Suprapubic skin (tissue), 4 donors: ENCODE measurements at regions not wholly inside any gene's neighbourhood (a gene's known extent, or its start where the extent isn't known, plus 50 kb on each side); places are given as distances from the start of the nearest gene placed in this dataset.
A peak's percentile ranks its signal among the peaks of the same experiment; 100 is the strongest.
"Not testable (repeated sequence)": the region's sequence is repeated elsewhere in the genome, so short reads cannot be mapped to it uniquely, and the experiment has no call there.

ENCODE experiments used
- DNase-seq, 2 donors: peaks; one replicate each; pipeline ENCODE4 v3.0.0-alpha.2; 2019; ENCODE audit warnings: low spot score in 2 of 2
- H3K27ac ChIP-seq: fragments of 200-600 bp; sonication (generic); one replicate; pipeline ENCODE4 v1.5.1; 2019
- H3K27me3 ChIP-seq: fragments of 200-600 bp; sonication (generic); one replicate; pipeline ENCODE4 v1.5.1; 2019
- H3K36me3 ChIP-seq: fragments of 200-600 bp; sonication (generic); one replicate; pipeline ENCODE4 v1.5.1; 2019
- H3K4me1 ChIP-seq: fragments of 200-600 bp; sonication (generic); one replicate; pipeline ENCODE4 v1.5.1; 2019
- H3K4me3 ChIP-seq: fragments of 200-600 bp; sonication (generic); one replicate; pipeline ENCODE4 v1.5.1; 2019; ENCODE audit warnings: mild to moderate bottlenecking
- H3K9me3 ChIP-seq: fragments of 200-600 bp; sonication (generic); one replicate; pipeline ENCODE4 v1.5.1; 2019
- EP300 ChIP-seq: sonication (generic); formaldehyde crosslinking; IDR thresholded peaks from one replicate; pipeline ENCODE4 v1.6.1; 2017; ENCODE audit warnings: antibody characterized with exemption
- POLR2A ChIP-seq, 2 donors: fragments of 450-650 bp; IDR thresholded peaks; one replicate each; pipeline ENCODE4 v1.6.1; 2017; ENCODE audit warnings: antibody characterized with exemption in 2 of 2, mild to moderate bottlenecking in 2 of 2, moderate library complexity in 2 of 2
- POLR2AphosphoS5 ChIP-seq, 3 donors: sonication (generic); formaldehyde crosslinking; IDR thresholded peaks; one replicate each; pipeline ENCODE4 v1.6.1; 2017; ENCODE audit warnings: antibody characterized with exemption in 3 of 3
- WGBS: methylation state at CpG from one replicate; pipeline ENCODE4 v1.1.5; 2018; 5-methylcytosine and 5-hydroxymethylcytosine counted together
- TF ChIP-seq, protein P1 (sequence below), 2 donors: fragments of 200-600 bp in 1 of 2; fragments of 450-650 bp in 1 of 2; sonication (generic) in 1 of 2; IDR thresholded peaks; one replicate each; pipeline ENCODE4 v1.5.1; 2016 to 2019; ENCODE audit warnings: antibody characterized with exemption in 2 of 2, mild to moderate bottlenecking in 1 of 2, moderate library complexity in 1 of 2

GRCh38 chrX:4560192-4560591 lies 846.7 kb upstream of the PRKX start:
- no peaks in the 10 kb centered on the region for H3K36me3 ChIP-seq
- H3K9me3 ChIP-seq, result no peaks in the 10 kb centered on the region
- H3K4me3 ChIP-seq, result no peak overlapping the region
- TF ChIP-seq EP300 (no peak), POLR2AphosphoS5 (IDR thresholded peaks at IDR 0.05) (no peak), POLR2A (IDR thresholded peaks at IDR 0.05) (no peak)
- TF ChIP-seq, protein P1, sequence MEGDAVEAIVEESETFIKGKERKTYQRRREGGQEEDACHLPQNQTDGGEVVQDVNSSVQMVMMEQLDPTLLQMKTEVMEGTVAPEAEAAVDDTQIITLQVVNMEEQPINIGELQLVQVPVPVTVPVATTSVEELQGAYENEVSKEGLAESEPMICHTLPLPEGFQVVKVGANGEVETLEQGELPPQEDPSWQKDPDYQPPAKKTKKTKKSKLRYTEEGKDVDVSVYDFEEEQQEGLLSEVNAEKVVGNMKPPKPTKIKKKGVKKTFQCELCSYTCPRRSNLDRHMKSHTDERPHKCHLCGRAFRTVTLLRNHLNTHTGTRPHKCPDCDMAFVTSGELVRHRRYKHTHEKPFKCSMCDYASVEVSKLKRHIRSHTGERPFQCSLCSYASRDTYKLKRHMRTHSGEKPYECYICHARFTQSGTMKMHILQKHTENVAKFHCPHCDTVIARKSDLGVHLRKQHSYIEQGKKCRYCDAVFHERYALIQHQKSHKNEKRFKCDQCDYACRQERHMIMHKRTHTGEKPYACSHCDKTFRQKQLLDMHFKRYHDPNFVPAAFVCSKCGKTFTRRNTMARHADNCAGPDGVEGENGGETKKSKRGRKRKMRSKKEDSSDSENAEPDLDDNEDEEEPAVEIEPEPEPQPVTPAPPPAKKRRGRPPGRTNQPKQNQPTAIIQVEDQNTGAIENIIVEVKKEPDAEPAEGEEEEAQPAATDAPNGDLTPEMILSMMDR (IDR thresholded peaks at IDR 0.05), result no peak
- DNase-seq, result no peak
- H3K4me1 ChIP-seq, result no peaks in the 10 kb centered on the region
- no peaks in the 10 kb centered on the region for H3K27me3 ChIP-seq
- H3K27ac ChIP-seq, result no peak overlapping the region
- 68% methylated on average over 4 of the region's 4 CpGs for WGBS

GRCh38 chrX:4550018-4550417 lies 836.6 kb upstream of the PRKX start:
- Histone ChIP-seq H3K27ac (no peak overlapping the region), H3K27me3 (no peaks in the 10 kb centered on the region), H3K4me3 (no peak overlapping the region), H3K4me1 (no peaks in the 10 kb centered on the region), H3K36me3 (no peaks in the 10 kb centered on the region), H3K9me3 (no peaks in the 10 kb centered on the region)
- WGBS, result 60% methylated on average over 1 of the region's 3 CpGs
- DNase-seq, result no peak
- TF ChIP-seq, protein P1 (IDR thresholded peaks at IDR 0.05), result no peak
- TF ChIP-seq POLR2AphosphoS5 (IDR thresholded peaks at IDR 0.05) (no peak), POLR2A (IDR thresholded peaks at IDR 0.05) (no peak)

- no peaks in the 10 kb centered on the region for H3K36me3 ChIP-seq
- no peak overlapping the region for H3K27ac ChIP-seq
- TF ChIP-seq POLR2A (IDR thresholded peaks at IDR 0.05), result no peak
- TF ChIP-seq, protein P1 (IDR thresholded peaks at IDR 0.05), result peak; percentile 53 to 58
- TF ChIP-seq POLR2AphosphoS5 (IDR thresholded peaks at IDR 0.05), result no peak
- no peak for TF ChIP-seq EP300
- H3K4me3 ChIP-seq, result no peak overlapping the region
- no peaks in the 10 kb centered on the region for H3K27me3 ChIP-seq
- no peaks in the 10 kb centered on the region for H3K4me1 ChIP-seq
- WGBS, result 48% methylated on average over 13 of the region's 13 CpGs
- H3K9me3 ChIP-seq, result no peaks in the 10 kb centered on the region
- DNase-seq, result no peak
Observed at GRCh38 chrX:4547213-4547836, 833.9 kb upstream of the PRKX start.

- 70% methylated on average over 5 of the region's 5 CpGs for WGBS
- H3K9me3 ChIP-seq, H3K27me3 ChIP-seq, H3K4me1 ChIP-seq, H3K4me3 ChIP-seq, H3K36me3 ChIP-seq, DNase-seq, H3K27ac ChIP-seq: not testable (repeated sequence)
Observed at GRCh38 chrX:4546178-4546577, 832.7 kb upstream of the PRKX start.

DNA sequence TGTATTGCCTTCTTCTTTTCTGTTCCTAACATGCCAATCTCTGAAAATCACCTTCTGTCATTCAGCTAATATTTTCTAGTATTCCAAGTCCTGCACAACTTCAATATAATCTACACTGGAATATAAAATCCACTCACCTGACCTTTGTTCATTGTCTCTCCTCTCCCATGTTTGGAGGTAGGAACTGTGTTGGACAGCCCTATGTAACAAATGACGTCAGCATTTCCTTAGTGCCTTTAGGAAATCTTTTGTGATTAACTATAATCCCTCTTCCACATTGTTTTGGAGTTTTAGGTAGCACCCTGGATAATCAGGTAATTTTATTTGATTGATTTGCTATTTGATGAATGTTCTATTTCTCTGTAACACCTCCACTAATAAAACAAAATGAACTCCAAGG lies 814.8 kb upstream of the PRKX start:
- H3K27ac ChIP-seq, result no peak overlapping the region
- TF ChIP-seq EP300 (no peak), POLR2A (IDR thresholded peaks at IDR 0.05) (no peak), POLR2AphosphoS5 (IDR thresholded peaks at IDR 0.05) (no peak)
- TF ChIP-seq, protein P1 (IDR thresholded peaks at IDR 0.05), result no peak
- WGBS, result 75% methylated on average over 1 of the region's 1 CpG

DNA sequence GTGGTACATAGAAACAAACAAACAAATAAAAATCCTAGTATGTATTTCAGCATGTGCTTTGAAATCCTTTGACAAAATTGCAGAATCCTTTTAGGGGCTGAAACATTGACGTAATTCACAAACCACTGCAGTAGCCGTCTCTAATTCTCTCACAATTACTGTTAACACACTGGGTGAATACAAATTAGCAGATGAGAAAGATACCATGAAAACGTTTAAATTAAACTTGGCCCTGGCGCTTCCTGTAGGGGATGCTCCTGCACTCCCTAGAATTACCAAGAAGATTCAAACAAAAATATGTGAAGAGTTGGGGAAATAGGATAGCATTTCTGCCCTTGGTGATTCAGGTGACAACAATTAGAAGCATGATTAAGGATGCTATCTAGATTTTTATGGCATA lies 772.5 kb upstream of the PRKX start:
- Histone ChIP-seq H3K9me3 (no peaks in the 10 kb centered on the region), H3K27ac (no peak overlapping the region), H3K4me3 (no peak overlapping the region), H3K36me3 (no peaks in the 10 kb centered on the region), H3K4me1 (no peaks in the 10 kb centered on the region), H3K27me3 (no peaks in the 10 kb centered on the region)
- WGBS, result 46% methylated on average over 4 of the region's 4 CpGs
- DNase-seq, result no peak
- TF ChIP-seq EP300 (no peak), POLR2A (IDR thresholded peaks at IDR 0.05) (no peak), POLR2AphosphoS5 (IDR thresholded peaks at IDR 0.05) (no peak)
- TF ChIP-seq, protein P1 (IDR thresholded peaks at IDR 0.05), result no peak

More for the DNA sequence above, 814.8 kb upstream of the PRKX start:
- Histone ChIP-seq H3K36me3 (no peaks in the 10 kb centered on the region), H3K9me3 (no peaks in the 10 kb centered on the region), H3K4me1 (no peaks in the 10 kb centered on the region), H3K27me3 (no peaks in the 10 kb centered on the region), H3K4me3 (no peak overlapping the region)
- no peak for DNase-seq
